DMS114 treated with DMSO at 0.1 percent for 48 hours (cell line): ENCODE measurements at regions not wholly inside any gene's neighbourhood (a gene's known extent, or its start where the extent isn't known, plus 50 kb on each side); places are given as distances from the start of the nearest gene placed in this dataset.
A peak's percentile ranks its signal among the peaks of the same experiment; 100 is the strongest.

Source experiments
- DNase-seq: peaks from one replicate; lab custom pipeline; 2025; ENCODE audit not compliant: unreplicated experiment; lab: John Stamatoyannopoulos, UW

GRCh38 chr13:31049833-31050232 lies 111.9 kb downstream of the HSPH1 start:
- no peak for DNase-seq

GRCh38 chr13:31049083-31049482 lies 112.6 kb downstream of the HSPH1 start:
- DNase-seq, result no peak

GRCh38 chr13:31048521-31048920 lies 113.2 kb downstream of the HSPH1 start:
- DNase-seq, result no peak

- DNase-seq, result no peak
Observed at GRCh38 chr13:31046711-31047279, 114.3 kb downstream of the TEX26 start.

GRCh38 chr13:31045286-31046081 lies 113.0 kb downstream of the TEX26 start:
- DNase-seq, result no peak

- peak; percentile 43 for DNase-seq
Observed at GRCh38 chr13:31044364-31045285, 112.2 kb downstream of the TEX26 start.

GRCh38 chr13:31043957-31044356 lies 111.5 kb downstream of the TEX26 start:
- no peak for DNase-seq

GRCh38 chr13:31042481-31043165 lies 110.2 kb downstream of the TEX26 start:
- no peak for DNase-seq

GRCh38 chr13:31042049-31042448 lies 109.6 kb downstream of the TEX26 start:
- DNase-seq, result no peak

GRCh38 chr13:31038834-31039552 lies 106.5 kb downstream of the TEX26 start:
- no peak for DNase-seq

GRCh38 chr13:31037874-31038500 lies 105.5 kb downstream of the TEX26 start:
- DNase-seq, result no peak

GRCh38 chr13:31036731-31037695 lies 104.6 kb downstream of the TEX26 start:
- DNase-seq, result no peak

- no peak for DNase-seq
Observed at GRCh38 chr13:31035185-31035965, 102.9 kb downstream of the TEX26 start.

GRCh38 chr13:31032528-31033113 lies 100.2 kb downstream of the TEX26 start:
- DNase-seq, result no peak

- no peak for DNase-seq
Observed at GRCh38 chr13:31031482-31031881, 99.0 kb downstream of the TEX26 start.

- DNase-seq, result no peak
Observed at GRCh38 chr13:31029102-31029501, 96.6 kb downstream of the TEX26 start.

GRCh38 chr13:31027136-31027535 lies 94.7 kb downstream of the TEX26 start:
- no peak for DNase-seq
